Skeletal muscle cell (primary cell): ENCODE measurements at regions not wholly inside any gene's neighbourhood (a gene's known extent, or its start where the extent isn't known, plus 50 kb on each side); places are given as distances from the start of the nearest gene placed in this dataset.
"Not testable (repeated sequence)": the region's sequence is repeated elsewhere in the genome, so short reads cannot be mapped to it uniquely, and the experiment has no call there.

Experiments
- DNase-seq: peaks from one replicate; pipeline ENCODE4 v3.0.0-alpha.2; 2010; ENCODE audit warnings: low read depth
- H3K4me3 ChIP-seq: 2 replicates; pipeline ENCODE4 v1.5.1; 2011; ENCODE audit warnings: low read depth, mild to moderate bottlenecking, control low read depth, low read length, moderate library complexity

DNA sequence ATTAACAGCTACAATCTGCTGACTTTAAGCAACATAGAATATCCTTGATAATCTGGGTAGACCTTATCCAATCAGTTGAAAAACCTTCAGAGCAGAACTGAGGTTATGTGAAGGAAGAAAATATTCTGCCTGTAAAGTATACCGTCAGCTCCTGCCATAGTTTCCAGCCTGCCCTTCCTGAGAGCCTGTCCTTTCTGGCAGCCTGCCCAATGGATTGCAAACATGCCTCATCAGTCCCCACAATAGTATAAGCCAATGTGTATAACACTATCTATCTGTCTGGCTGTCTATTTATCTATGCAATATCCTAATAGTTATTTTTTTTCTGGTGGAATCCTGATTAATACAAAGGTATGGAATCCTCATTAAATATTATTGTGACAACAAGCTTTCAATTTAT is 489.2 kb upstream of the KCND2 start:
- peak; percentile 66 for DNase-seq

DNA sequence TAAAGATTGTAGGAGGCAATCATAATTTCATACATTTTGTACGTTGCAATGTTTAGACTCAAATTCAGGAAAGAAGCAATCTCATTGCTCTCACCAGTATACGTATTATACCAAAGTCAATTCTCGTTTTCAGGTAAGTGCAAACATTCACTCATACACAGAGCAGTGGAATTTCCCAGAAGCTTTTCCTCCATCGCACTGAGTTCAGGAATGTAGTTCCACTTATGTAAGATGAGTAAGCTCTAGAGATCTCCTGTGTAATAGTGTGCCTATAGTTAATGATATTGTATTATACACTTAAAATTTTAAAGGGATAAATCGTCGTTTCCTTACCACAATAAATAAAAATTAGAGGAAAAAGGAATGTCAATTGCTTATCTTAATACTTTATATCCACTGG is 470.8 kb upstream of the KCND2 start:
- H3K4me3 ChIP-seq, result no peak overlapping the region
- DNase-seq, result no peak

More for the DNA sequence above, 489.2 kb upstream of the KCND2 start:
- H3K4me3 ChIP-seq, result no peak overlapping the region

DNA sequence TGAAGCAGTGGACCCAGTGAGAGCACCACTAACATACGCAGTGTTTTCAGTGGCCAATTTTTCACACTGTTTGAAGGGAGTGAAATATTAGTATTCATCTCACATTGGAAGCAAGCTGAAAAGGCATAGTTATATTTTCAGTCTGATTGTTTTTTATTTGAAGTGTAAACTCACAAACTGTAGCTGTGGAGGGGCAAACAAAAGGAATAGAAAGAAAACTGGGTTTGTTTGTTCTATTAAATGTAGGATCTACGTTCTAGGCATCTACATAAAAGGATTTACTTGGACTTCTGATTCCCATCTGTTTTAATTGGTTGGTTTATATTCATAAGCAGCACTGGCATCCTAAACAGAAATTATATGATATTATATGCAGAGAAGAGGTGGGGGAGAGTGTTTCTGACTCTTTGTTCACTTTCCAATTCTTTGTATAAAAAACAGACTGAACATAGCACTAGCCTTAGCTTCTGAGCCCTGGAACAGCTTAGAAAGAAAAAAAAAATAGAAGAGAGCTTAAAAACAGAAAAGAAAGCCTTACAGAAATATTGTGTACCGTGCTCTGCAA is 447.8 kb upstream of the KCND2 start:
- DNase-seq, result no peak
- no peak overlapping the region for H3K4me3 ChIP-seq

DNA sequence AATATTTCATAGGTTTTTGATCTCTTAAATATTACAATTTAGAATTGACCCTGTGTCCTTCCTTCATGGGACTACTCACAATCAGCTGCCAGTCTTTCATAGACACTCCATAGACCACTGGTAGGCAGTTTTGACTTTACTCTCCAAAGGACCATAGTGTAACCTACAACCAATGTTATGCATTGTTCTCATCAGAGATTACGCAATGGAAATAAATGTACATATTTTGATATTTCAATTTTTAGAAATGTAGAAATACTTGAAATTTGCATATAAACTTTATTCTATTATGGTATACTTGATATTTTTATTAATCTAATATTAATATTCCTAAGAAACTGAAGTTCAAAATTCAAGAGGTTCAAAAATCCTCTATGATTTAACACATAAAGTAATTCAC is 446.4 kb upstream of the KCND2 start:
- H3K4me3 ChIP-seq, result no peak overlapping the region
- no peak for DNase-seq

DNA sequence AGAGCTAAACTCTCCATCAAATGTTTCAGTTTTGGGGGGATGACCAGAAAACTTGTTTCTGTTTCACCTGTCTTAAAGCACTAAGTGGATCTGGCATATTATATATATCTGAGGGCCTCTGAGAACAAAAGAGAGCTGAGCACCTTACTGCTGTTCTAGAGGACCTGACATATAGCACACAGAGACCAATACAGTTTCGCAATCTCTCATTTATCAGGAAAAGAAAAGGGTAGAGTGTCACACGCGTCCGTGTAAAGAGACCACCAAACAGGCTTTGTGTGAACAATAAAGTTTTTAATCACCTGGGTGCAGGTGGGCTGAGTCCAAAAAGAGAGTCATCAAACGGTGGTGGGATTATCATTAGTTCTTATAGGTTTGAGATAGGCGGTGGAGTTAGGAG is 434.5 kb upstream of the KCND2 start:
- DNase-seq, result no peak
- H3K4me3 ChIP-seq, result no peak overlapping the region

DNA sequence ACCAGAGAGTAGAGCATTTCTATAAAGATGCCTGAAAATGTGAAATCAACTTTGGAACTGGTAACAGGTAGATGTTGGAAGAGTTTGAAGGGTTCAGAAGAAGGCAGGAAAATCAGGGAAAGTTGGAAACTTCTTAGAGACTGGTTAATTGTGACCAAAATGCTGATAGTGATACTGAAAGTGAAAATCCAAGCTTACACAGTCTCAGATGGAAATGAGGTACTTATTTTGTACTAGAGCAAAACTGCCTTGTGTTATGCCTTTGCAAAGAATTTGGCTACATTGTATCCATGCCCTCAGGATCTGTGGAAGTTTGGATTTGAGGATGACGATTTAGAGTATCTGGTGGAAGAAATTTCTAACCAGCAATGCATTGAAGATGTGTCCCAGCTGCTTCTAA is 430.6 kb upstream of the KCND2 start:
- H3K4me3 ChIP-seq, result no peak overlapping the region
- DNase-seq, result no peak

DNA sequence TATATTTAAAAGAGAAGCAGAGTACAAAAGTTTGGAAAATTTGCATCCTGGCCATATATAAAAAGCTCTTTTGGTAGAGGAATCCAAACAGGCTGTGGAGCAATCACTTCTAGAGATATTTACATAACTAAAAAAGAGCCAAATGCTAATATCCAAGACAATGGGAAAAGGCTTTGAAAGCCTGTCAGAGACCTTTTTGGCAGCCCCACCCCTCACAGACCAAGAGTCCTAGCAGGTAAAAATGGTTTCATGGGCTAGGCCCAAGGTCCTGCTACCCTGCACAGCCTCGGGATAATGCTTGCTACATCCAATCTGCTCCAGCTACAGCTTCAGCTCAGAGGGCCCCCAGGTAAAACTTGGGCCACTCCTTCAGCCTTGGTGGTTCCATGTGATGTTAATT is 430.2 kb upstream of the KCND2 start:
- DNase-seq, result no peak
- no peak overlapping the region for H3K4me3 ChIP-seq

DNA sequence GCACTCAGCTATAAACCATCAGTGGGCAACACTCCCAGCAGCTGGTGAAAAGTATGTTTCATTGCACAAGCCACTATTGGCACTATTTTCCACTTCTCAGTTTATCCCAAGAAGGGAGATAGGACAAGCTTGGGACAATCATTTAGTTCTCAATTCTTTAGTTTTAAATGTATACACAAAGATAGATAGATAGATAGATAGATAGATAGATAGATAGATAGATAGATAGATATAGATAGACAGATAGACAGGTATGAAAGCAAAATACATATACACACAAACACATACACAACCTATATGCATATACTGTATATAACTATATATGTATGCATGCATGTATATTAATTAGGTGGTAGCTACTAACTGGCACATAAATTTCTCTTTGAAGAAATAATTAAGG is 411.6 kb upstream of the KCND2 start:
- DNase-seq, result no peak
- no peak overlapping the region for H3K4me3 ChIP-seq

DNA sequence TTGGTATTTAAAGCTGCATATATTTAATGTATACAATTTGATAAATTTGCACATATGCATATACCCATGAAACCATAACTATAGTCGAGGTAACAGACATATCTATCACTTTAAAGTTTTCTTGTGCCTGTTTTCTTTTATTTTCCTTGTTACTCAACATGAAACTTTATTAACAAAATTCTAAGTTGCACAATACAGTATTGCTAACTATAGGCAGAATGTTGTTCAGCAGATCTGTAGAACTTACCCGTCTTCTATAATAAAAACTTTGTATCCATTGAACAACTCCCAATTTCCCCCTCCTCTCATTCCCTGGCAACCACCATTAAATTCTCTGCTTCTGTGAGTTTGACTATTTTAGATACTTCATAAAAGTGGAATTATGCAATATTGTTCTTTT is 404.6 kb upstream of the KCND2 start:
- DNase-seq, result no peak
- H3K4me3 ChIP-seq, result no peak overlapping the region

DNA sequence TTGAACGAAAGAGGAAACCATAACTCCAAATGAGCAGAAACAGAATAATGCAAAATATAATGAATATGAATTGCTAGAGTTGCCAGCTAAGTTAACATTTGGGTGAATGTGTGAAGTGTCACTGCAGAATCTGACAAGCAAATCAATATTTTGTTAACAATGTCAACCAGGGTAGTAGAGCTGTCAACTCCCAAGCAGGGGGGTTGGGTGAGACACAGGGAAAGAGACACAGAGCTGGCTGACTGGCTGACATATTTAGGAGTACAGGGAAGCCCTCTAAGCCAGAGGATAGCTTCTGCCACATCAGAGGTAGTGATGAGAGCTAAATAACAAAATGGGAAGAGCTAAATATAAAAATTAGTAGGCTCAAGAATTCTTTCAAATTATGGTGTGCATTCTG is 393.1 kb upstream of the KCND2 start:
- H3K4me3 ChIP-seq, result no peak overlapping the region

DNA sequence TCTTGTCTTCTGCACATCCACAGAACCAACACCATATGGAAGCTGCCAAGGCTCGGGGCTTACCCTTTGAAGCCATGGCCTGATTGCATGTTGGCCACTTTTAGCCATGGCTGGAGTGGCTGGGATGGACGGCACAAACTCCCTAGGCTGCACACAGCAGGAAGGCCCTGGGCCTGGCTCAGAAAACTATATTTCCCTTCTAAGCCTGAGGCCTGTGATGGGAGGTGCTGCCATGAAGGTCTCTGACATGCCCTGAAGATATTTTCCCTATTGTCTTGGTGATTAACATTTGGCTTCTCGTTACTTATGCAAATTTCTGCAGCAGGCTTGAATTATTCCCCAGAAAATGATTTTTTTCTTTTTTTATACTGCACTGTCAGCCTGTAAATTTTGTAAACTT is 387.0 kb upstream of the KCND2 start:
- H3K4me3 ChIP-seq, result no peak overlapping the region
- DNase-seq, result no peak

More for the DNA sequence above, 393.1 kb upstream of the KCND2 start:
- DNase-seq, result no peak

DNA sequence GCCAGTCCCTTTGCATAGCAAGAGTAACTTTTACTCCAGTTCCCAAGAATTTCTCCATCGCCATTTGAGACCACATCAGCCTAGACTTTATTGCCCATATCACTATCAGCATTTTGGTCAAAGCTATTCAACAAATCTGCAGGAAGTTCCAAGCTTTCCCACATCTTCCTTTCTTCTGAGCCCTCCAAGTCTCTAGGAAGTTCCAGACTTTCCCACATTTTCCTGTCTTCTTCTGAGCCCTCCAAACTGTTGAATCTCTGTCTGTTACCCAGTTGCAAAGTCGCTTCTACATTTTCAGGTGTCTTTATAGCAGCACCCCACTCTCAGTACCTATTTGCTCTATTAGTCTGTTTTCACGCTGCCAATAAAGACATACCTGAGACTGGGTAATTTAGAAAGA is 386.4 kb upstream of the KCND2 start:
- H3K4me3 ChIP-seq, DNase-seq: not testable (repeated sequence)

DNA sequence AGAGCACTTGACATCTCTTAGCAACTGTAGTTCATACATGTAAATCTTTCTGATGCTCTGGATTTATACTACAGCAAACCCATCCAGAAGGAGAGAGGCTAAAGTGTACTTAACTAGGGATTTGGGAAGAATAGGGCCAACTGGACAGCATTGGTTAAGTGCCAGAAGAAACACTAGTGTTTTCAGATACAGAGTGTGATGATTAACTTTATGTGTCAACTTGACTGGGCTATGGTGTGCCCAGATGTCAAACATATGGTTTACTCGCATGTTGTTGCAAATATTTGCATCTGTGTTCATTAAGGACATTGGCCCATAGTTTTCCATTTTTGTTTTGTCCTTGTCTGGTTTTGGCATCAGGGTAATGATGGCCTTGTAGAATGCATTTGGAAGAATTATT is 384.7 kb upstream of the KCND2 start:
- DNase-seq, result no peak
- H3K4me3 ChIP-seq, result no peak overlapping the region

DNA sequence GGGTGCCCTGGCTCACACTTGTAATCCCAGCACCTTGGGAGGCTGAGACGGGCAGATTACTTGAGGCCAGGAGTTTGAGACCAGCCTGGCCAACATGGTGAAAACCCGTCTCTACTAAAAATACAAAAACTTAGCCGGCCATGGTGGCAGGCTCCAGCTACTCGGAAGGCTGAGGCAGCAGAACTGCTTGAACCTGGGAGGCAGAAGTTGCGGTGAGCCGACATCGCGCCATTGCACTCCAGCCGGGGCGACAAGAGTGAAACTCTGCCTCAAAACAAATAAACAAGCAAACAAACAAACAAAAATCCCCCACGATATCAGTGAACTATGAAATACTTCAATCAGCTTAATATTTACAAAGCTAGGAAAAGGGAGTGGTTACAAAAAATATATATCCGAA is 382.3 kb upstream of the KCND2 start:
- DNase-seq, result no peak
- H3K4me3 ChIP-seq, result no peak overlapping the region

DNA sequence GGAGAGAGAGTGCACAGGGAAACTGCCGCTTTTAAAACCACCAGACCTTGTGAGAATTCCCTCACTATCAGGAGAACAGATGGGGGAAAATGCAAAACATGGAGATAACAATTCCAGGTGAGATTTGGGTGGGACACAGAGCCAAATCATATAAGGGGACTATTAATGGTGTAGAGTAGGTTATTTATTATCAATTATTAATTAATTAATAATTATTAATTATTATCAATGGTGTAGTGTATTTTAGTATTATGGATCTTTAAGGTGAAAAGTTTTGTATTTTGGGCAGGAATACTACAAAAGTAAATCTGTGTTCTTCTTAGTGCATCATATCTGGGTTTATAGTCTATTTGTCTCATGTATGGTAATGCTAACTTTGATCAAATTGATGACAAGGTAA is 377.7 kb upstream of the KCND2 start:
- H3K4me3 ChIP-seq, result no peak overlapping the region
- no peak for DNase-seq

DNA sequence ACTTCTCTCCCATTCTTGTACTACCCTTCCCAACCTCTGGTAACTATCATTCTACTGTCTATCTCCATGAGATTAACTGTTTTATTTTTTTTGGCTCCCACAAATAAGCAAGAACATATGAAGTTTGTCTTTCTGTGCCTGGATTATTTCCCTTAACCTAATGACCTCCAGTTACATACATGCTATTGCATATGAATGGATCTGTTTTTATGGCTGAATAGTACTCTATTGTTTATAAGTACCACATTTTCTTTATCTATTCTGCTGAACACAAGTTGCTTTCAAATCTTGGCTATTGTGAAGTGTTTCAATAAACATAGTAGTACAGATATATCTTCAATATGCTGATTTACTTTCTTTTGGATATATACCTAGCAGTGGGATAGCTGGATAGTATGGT is 376.6 kb upstream of the KCND2 start:
- DNase-seq, result no peak
- no peak overlapping the region for H3K4me3 ChIP-seq

DNA sequence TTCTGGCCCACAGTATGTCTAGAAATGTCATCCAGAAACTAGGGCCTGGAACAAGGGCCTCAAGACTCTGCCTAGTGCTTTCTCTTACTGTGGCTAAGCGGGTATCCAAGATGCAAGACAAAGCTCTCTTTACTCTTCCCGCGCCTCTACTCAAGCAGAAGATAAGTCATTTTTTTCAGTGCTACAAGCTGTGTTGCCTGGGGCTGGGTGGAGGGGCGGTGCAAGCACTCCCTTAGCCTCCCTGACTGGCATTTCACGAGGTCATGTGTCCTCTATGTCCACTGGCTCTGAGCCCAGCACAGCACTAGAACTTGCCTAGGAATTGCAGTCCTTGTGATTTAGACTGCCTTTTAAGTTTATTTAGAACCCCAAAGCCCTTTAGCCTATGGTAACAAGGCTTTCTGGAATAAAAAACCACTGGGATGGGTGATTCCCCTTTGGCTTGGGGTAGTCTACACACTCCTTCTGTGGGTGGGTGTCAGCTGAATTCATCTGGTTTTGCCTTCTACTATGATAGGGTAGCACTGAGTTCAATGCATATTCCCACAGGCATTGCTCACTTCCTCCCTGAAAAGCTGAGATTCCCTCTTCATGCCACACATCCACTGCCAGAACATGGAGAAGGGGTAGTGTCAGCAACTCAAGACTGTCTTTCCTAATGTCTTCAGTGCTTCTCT is 371.8 kb upstream of the KCND2 start:
- no peak for DNase-seq

DNA sequence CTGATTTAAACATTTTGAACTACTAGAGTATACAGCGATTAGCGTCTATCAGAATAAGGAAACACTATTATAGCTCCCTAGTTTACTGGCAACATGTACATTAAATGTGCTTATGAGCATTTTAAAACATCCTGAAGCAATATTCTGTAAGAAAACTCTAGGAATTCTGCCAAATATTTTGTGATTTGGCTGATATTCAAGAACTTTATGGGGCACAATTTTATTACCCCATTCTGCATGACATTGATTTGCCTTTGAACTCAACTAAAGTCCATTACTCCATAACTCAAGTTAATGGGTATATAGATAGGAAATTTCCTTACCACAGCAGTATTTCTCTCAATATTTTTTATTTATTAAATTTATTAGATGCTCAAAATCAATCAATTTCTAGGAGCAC is 369.9 kb upstream of the KCND2 start:
- no peak overlapping the region for H3K4me3 ChIP-seq

More for the DNA sequence above, 371.8 kb upstream of the KCND2 start:
- no peak overlapping the region for H3K4me3 ChIP-seq

DNA sequence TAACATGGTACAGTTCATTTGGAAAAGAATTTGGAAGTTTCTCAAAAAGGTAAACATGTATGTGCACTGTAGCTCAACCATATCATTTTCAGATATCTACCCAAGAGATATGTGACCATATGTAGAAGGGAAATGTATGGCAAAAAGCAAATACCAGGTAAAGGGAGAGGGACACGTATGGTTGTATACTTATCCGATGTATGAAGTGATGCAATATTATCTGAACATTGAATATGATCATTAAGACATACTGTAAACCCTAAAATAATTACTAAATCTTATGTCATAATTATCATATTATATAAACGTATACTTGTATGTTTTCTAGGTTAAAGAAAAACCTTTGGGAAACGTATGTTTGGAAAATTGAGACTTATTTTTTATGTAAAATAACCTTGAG is 367.5 kb upstream of the KCND2 start:
- no peak overlapping the region for H3K4me3 ChIP-seq
- DNase-seq, result no peak

More for the DNA sequence above, 369.9 kb upstream of the KCND2 start:
- no peak for DNase-seq

DNA sequence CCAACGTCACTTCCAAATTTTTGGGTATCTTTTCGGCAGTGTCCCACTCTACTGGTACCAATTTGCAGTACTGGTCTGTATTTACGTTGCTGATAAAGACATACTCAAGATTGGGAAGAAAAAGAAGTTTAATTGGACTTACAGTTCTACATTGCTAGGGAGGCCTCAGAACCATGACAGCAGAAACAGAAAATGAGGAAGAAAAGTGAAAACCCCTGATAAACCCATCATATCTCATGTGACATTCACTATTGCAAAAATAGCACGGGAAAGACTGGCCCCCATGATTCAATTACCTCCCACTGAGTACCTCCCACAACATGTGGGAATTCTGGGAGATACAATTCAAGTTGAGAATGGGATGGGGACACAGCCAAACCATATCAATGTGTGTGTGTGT is 364.0 kb upstream of the KCND2 start:
- H3K4me3 ChIP-seq, result no peak overlapping the region
- no peak for DNase-seq

DNA sequence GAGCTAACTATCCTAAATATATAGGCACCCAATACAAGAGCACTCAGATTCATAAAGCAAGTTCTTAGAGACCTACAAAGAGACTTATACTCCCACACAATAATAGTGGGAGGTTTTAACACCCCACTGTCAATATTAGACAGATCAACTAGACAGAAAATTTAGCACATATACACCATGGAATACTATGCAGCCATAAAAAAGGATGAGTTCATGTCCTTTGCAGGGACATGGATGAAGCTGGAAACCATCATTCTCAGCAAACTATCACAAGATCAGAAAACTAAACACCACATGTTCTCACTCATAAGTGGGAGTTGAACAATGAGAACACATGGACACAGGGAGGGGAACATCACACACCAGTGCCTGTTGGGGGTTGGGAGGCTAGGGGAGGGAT is 358.9 kb upstream of the KCND2 start:
- H3K4me3 ChIP-seq, DNase-seq: not testable (repeated sequence)

DNA sequence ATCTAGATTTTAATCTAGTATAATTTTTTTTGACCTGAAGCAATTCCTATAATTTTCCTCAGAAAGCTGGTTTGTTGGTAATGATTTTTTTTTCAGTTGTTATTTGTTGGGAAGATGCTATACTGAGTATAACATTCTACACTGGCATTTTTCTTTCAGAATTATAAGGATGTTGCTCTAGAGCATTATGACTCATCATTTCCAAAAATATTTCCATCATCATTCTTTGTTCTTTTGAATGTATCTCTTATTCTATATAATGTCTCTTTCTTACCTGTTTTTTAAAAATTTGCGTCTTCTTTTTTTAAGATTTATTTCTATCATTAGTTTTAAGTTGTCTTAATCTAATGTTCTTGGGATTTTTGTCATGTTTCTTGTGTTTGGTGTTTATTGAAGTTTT is 356.5 kb upstream of the KCND2 start:
- DNase-seq, result no peak
- H3K4me3 ChIP-seq, result no peak overlapping the region
